B cell (primary cell): ENCODE measurements at regions not wholly inside any gene's neighbourhood (a gene's known extent, or its start where the extent isn't known, plus 50 kb on each side); places are given as distances from the start of the nearest gene placed in this dataset.

ENCODE experiments used
- ATAC-seq: fragments of 200-7000 bp; cut with Tn5 transposase; one replicate; pipeline ENCODE4 v1.10.0; 2021; ENCODE audit warnings: low read depth, mild to moderate bottlenecking, moderate number of reproducible peaks, moderate library complexity
- CTCF ChIA-PET: fragments of 350-600 bp; sonication (Branson Sonifier 250); formaldehyde crosslinking; loops from one replicate; lab custom pipeline; 2021; ENCODE audit warnings: antibody characterized with exemption, inconsistent platforms; lab: Charles Lee
- POLR2A ChIA-PET: fragments of 350-600 bp; sonication (Branson Sonifier 250); formaldehyde crosslinking; loops from one replicate; lab custom pipeline; 2021; ENCODE audit warnings: antibody characterized with exemption; lab: Charles Lee
- DNase-seq: peaks from one replicate; pipeline ENCODE4 v3.0.0; 2013
- H2AFZ ChIP-seq: 2 replicates; pipeline ENCODE4 v1.6.1; 2012; ENCODE audit warnings: mild to moderate bottlenecking, low read depth, low read length; ENCODE audit not compliant: insufficient read depth, poor library complexity, severe bottlenecking
- H3K27ac ChIP-seq, 2 donors: 1 replicate in 1 of 2; 2 replicates in 1 of 2; pipeline ENCODE4 v1.5.1; 2012 to 2013; ENCODE audit warnings: low read length in 2 of 2, mild to moderate bottlenecking in 2 of 2, moderate library complexity in 1 of 2
- H3K27me3 ChIP-seq, 4 experiments: fragments of 200-600 bp in 1 of 4; sonication (generic) in 1 of 4; replicated peaks in 1 of 4; 1 replicate in 2 of 4; 2 replicates in 2 of 4; pipeline versions ENCODE4 v1.6.1 to v1.7.0; 2013 to 2016; ENCODE audit warnings: low read length in 3 of 4, mild to moderate bottlenecking in 2 of 4, mixed read lengths in 1 of 4, moderate library complexity in 1 of 4; ENCODE audit not compliant: insufficient read depth in 4 of 4, control insufficient read depth in 3 of 4; ENCODE audit errors: control extremely low read depth in 1 of 4
- H3K36me3 ChIP-seq, 2 experiments: replicated peaks in 1 of 2; 1 replicate in 1 of 2; 2 replicates in 1 of 2; pipeline versions ENCODE4 v1.6.1 to v1.7.1; 2013; ENCODE audit warnings: low read length in 1 of 2; ENCODE audit not compliant: insufficient read depth in 2 of 2, control insufficient read depth in 1 of 2; ENCODE audit errors: control extremely low read depth in 1 of 2, extremely low read depth in 1 of 2
- H3K4me1 ChIP-seq, 2 donors: fragments of 200-600 bp in 1 of 2; sonication (generic) in 1 of 2; 1 replicate in 1 of 2; 2 replicates in 1 of 2; pipeline versions ENCODE4 v1.5.1 to v1.6.1; 2013 to 2017; ENCODE audit warnings: low read length in 2 of 2; ENCODE audit not compliant: control insufficient read depth in 2 of 2, insufficient read depth in 2 of 2
- H3K4me2 ChIP-seq: replicated peaks from 2 replicates; pipeline ENCODE3; 2012; ENCODE audit warnings: mild to moderate bottlenecking, low read depth, low read length; ENCODE audit not compliant: poor library complexity, severe bottlenecking
- H3K4me3 ChIP-seq, 5 experiments: fragments of 200-600 bp in 1 of 5; sonication (generic) in 1 of 5; 1 replicate in 3 of 5; 2 replicates in 2 of 5; pipeline versions ENCODE4 v1.5.1 to v1.7.0; 2011 to 2016; ENCODE audit warnings: low read length in 4 of 5, mild to moderate bottlenecking in 4 of 5, low read depth in 2 of 5, control low read depth in 1 of 5, moderate library complexity in 1 of 5; ENCODE audit not compliant: insufficient read depth in 1 of 5; ENCODE audit errors: control extremely low read depth in 1 of 5, extremely low read depth in 1 of 5
- H3K79me2 ChIP-seq: fragments of 200-600 bp; sonication (generic); one replicate; pipeline ENCODE4 v1.6.0; 2016; ENCODE audit warnings: low read length; ENCODE audit not compliant: control insufficient read depth, insufficient read depth
- H3K9ac ChIP-seq: fragments of 200-600 bp; sonication (generic); 2 replicates; pipeline ENCODE4 v1.6.1; 2017; ENCODE audit warnings: mild to moderate bottlenecking, low read length, moderate library complexity
- H3K9me3 ChIP-seq, 3 donors: one replicate each; pipeline versions ENCODE4 v1.6.1 to v1.7.1; 2013; ENCODE audit warnings: low read length in 2 of 3; ENCODE audit not compliant: control insufficient read depth in 2 of 3, insufficient read depth in 1 of 3; ENCODE audit errors: control extremely low read depth in 1 of 3
- H4K20me1 ChIP-seq: 2 replicates; pipeline ENCODE4 v1.6.0; 2012; ENCODE audit warnings: mild to moderate bottlenecking, low read length; ENCODE audit not compliant: insufficient read depth, control insufficient read depth, poor library complexity, severe bottlenecking
- H3K27ac Mint-ChIP-seq: one replicate; pipeline ENCODE4 v1.8.0; 2021; ENCODE audit warnings: mixed read lengths
- H3K27me3 Mint-ChIP-seq: one replicate; pipeline ENCODE4 v1.8.0; 2021; ENCODE audit warnings: mixed read lengths
- H3K4me1 Mint-ChIP-seq: one replicate; pipeline ENCODE4 v1.8.0; 2021; ENCODE audit warnings: mixed read lengths
- H3K4me3 Mint-ChIP-seq: one replicate; pipeline ENCODE4 v1.8.0; 2021; ENCODE audit warnings: mixed read lengths
- H3K9me3 Mint-ChIP-seq: one replicate; pipeline ENCODE4 v1.8.0; 2022; ENCODE audit warnings: mixed read lengths; ENCODE audit not compliant: insufficient read depth
- CTCF ChIP-seq: fragments of 200-600 bp; IDR thresholded peaks from one replicate; pipeline ENCODE4 v1.8.0; 2022; ENCODE audit warnings: antibody characterized with exemption, mild to moderate bottlenecking
- EZH2 ChIP-seq: IDR thresholded peaks from 2 replicates; pipeline ENCODE4 v1.6.1; 2012; ENCODE audit warnings: borderline replicate concordance, low read depth, mild to moderate bottlenecking, moderate library complexity, low read length; ENCODE audit not compliant: insufficient read depth, poor library complexity, severe bottlenecking
- WGBS: methylation state at CpG from one replicate; pipeline ENCODE4 v1.1.5; 2013; ENCODE audit warnings: missing lambda C conversion rate; ENCODE audit not compliant: insufficient coverage; 5-methylcytosine and 5-hydroxymethylcytosine counted together
- intact Hi-C: fragments of 100-400 bp; cut with micrococcal nuclease; formaldehyde crosslinking; loops from one replicate; pipeline ENCODE4 v1.10.0; 2022

- H3K36me3 ChIP-seq: no peaks in the 10 kb centered on the region
- H3K27ac Mint-ChIP-seq: no peak overlapping the region
- H3K27ac ChIP-seq: no peak overlapping the region
- H3K9me3 Mint-ChIP-seq: peaks cover 7% of the 10 kb centered on the region
- TF ChIP-seq CTCF (no peak), EZH2 (no peak)
- H3K9ac ChIP-seq: no peak overlapping the region
- ChIA-PET POLR2A (no interaction called here), CTCF (no interaction called here)
- DNase-seq (no peak), ATAC-seq (no peak)
- peaks cover 0 to 3% (median 0%) of the 10 kb centered on the region in 4 experiments for H3K27me3 ChIP-seq
- no peak overlapping the region for H2AFZ ChIP-seq
- no peaks in the 10 kb centered on the region for H3K4me1 Mint-ChIP-seq
- H4K20me1 ChIP-seq: no peaks in the 10 kb centered on the region
- H3K27me3 Mint-ChIP-seq: peaks cover 21% of the 10 kb centered on the region
- peaks cover 0 to 4% (median 0%) of the 10 kb centered on the region in 3 donors for H3K9me3 ChIP-seq
- H3K4me3 Mint-ChIP-seq: no peak overlapping the region
- no peaks in the 10 kb centered on the region for H3K4me1 ChIP-seq
- no peaks in the 10 kb centered on the region for H3K79me2 ChIP-seq
- no peak overlapping the region for H3K4me2 ChIP-seq
- H3K4me3 ChIP-seq: no peak overlapping the region
- intact Hi-C loops: no loop called here
Observed at GRCh38 chr21:38097789-38098188, 159.0 kb upstream of the KCNJ15 start.

GRCh38 chr21:38112219-38112789 lies 144.5 kb upstream of the KCNJ15 start:
- TF ChIP-seq EZH2 (no peak), CTCF (no peak)
- ChIA-PET CTCF (no interaction called here), POLR2A (no interaction called here)
- H2AFZ ChIP-seq: no peak overlapping the region
- H3K9me3 ChIP-seq: no peaks in the 10 kb centered on the region
- ATAC-seq (no peak), DNase-seq (no peak)
- no peak overlapping the region for H3K9ac ChIP-seq
- H3K27ac ChIP-seq: no peak overlapping the region
- H4K20me1 ChIP-seq: no peaks in the 10 kb centered on the region
- no peaks in the 10 kb centered on the region for H3K36me3 ChIP-seq
- Mint-ChIP-seq H3K27ac (no peak overlapping the region), H3K4me3 (no peak overlapping the region), H3K27me3 (no peaks in the 10 kb centered on the region), H3K4me1 (no peaks in the 10 kb centered on the region), H3K9me3 (no peaks in the 10 kb centered on the region)
- no peak overlapping the region for H3K4me2 ChIP-seq
- no peaks in the 10 kb centered on the region for H3K27me3 ChIP-seq
- H3K4me1 ChIP-seq: no peaks in the 10 kb centered on the region
- no peak overlapping the region for H3K4me3 ChIP-seq
- WGBS: no CpG with 5 or more reads among the region's 3 CpGs
- H3K79me2 ChIP-seq: no peaks in the 10 kb centered on the region
- intact Hi-C loops: no loop called here
